IMR-90 (cell line): ENCODE measurements at regions not wholly inside any gene's neighbourhood (a gene's known extent, or its start where the extent isn't known, plus 50 kb on each side); places are given as distances from the start of the nearest gene placed in this dataset.

ENCODE experiments used
- ATAC-seq: fragments of 200-7000 bp; cut with Tn5 transposase; 2 replicates; pipeline ENCODE4 v1.9.1; 2020; ENCODE audit warnings: low read depth, mild to moderate bottlenecking, moderate library complexity
- BruUV-seq: library from RNA; stranded (reverse); fragments of 400-500 nt; replicated peaks from 2 replicates; lab custom pipeline; 2021; lab: Mats Ljungman, UMichigan
- CTCF ChIA-PET: fragments of 300-600 bp; formaldehyde crosslinking; extraction: SDS; loops from one replicate; lab custom pipeline; 2021; ENCODE audit warnings: antibody characterized with exemption; lab: Yijun Ruan, JAX
- POLR2A ChIA-PET: fragments of 300-600 bp; sonication (Branson Sonifier 250); formaldehyde crosslinking; loops from one replicate; lab custom pipeline; 2022; ENCODE audit warnings: antibody characterized with exemption; ENCODE audit not compliant: unreplicated experiment; lab: Charles Lee
- DNase-seq: peaks from one replicate; pipeline ENCODE4 v3.0.0; 2013
- H2AFZ ChIP-seq: replicated peaks from 2 replicates; pipeline ENCODE3; 2013; ENCODE audit warnings: low read length, mild to moderate bottlenecking; ENCODE audit not compliant: poor library complexity
- H2AK5ac ChIP-seq: 2 replicates; pipeline ENCODE4 v1.6.1; 2013; ENCODE audit warnings: low read depth, low read length, inconsistent platforms
- H2AK9ac ChIP-seq: replicated peaks from 2 replicates; pipeline ENCODE3; 2013; ENCODE audit warnings: mild to moderate bottlenecking, low read depth, low read length, moderate library complexity; ENCODE audit not compliant: poor library complexity
- H2BK120ac ChIP-seq: 2 replicates; pipeline ENCODE4 v1.6.1; 2013; ENCODE audit warnings: low read depth, low read length, inconsistent platforms
- H2BK15ac ChIP-seq: 3 replicates; pipeline ENCODE4 v1.6.1; 2013; ENCODE audit warnings: low read depth, low read length, inconsistent platforms
- H2BK20ac ChIP-seq: 2 replicates; pipeline ENCODE4 v1.6.1; 2013; ENCODE audit warnings: low read depth, mild to moderate bottlenecking, inconsistent platforms, low read length, moderate library complexity
- H2BK5ac ChIP-seq: 2 replicates; pipeline ENCODE4 v1.6.1; 2013; ENCODE audit warnings: mild to moderate bottlenecking, low read depth, low read length, inconsistent platforms; ENCODE audit not compliant: poor library complexity, severe bottlenecking
- H3K14ac ChIP-seq: replicated peaks from 2 replicates; pipeline ENCODE4 v1.6.1; 2013; ENCODE audit warnings: low read depth, low read length, inconsistent platforms
- H3K18ac ChIP-seq: 2 replicates; pipeline ENCODE4 v1.6.1; 2013; ENCODE audit warnings: low read depth, low read length, control low read depth
- H3K23ac ChIP-seq: 2 replicates; pipeline ENCODE4 v1.6.1; 2013; ENCODE audit warnings: low read depth, low read length, inconsistent platforms
- H3K27ac ChIP-seq: 2 replicates; pipeline ENCODE4 v1.5.1; 2013; ENCODE audit warnings: mild to moderate bottlenecking, control low read depth, low read length; ENCODE audit not compliant: insufficient read depth
- H3K27me3 ChIP-seq: 2 replicates; pipeline ENCODE4 v1.6.1; 2013; ENCODE audit warnings: low read length; ENCODE audit not compliant: control insufficient read depth, insufficient read depth
- H3K36me3 ChIP-seq: 2 replicates; pipeline ENCODE4 v1.6.1; 2013; ENCODE audit warnings: low read length, mixed read lengths; ENCODE audit not compliant: control insufficient read depth, insufficient read depth
- H3K4ac ChIP-seq: 2 replicates; pipeline ENCODE4 v1.6.1; 2013; ENCODE audit warnings: low read depth, low read length, inconsistent platforms
- H3K4me1 ChIP-seq: 2 replicates; pipeline ENCODE4 v1.6.1; 2013; ENCODE audit warnings: low read length, mixed read lengths; ENCODE audit not compliant: control insufficient read depth, insufficient read depth
- H3K4me2 ChIP-seq: 2 replicates; pipeline ENCODE4 v1.6.1; 2013; ENCODE audit warnings: low read depth, mild to moderate bottlenecking, control low read depth, low read length, moderate library complexity
- H3K4me3 ChIP-seq: 2 replicates; pipeline ENCODE4 v1.5.1; 2013; ENCODE audit warnings: low read depth, mild to moderate bottlenecking, control low read depth, low read length, moderate library complexity; ENCODE audit not compliant: insufficient read depth
- H3K56ac ChIP-seq: 2 replicates; pipeline ENCODE4 v1.6.1; 2013; ENCODE audit warnings: low read length, inconsistent platforms; ENCODE audit not compliant: insufficient read depth; ENCODE audit errors: extremely low read depth
- H3K79me1 ChIP-seq, 2 experiments: 2 replicates each; pipeline ENCODE4 v1.6.1; 2013; ENCODE audit warnings: low read length in 2 of 2, inconsistent platforms in 1 of 2, low read depth in 1 of 2
- H3K9ac ChIP-seq: 2 replicates; pipeline ENCODE4 v1.6.1; 2013; ENCODE audit warnings: low read depth, low read length, control low read depth
- H3K9me1 ChIP-seq: 2 replicates; pipeline ENCODE4 v1.6.1; 2013; ENCODE audit warnings: low read length, inconsistent platforms; ENCODE audit not compliant: insufficient read depth
- H3K9me3 ChIP-seq: 2 replicates; pipeline ENCODE4 v1.6.1; 2013; ENCODE audit warnings: low read length; ENCODE audit not compliant: control insufficient read depth, insufficient read depth
- H4K20me1 ChIP-seq: 2 replicates; pipeline ENCODE4 v1.6.1; 2013; ENCODE audit warnings: low read length, inconsistent platforms; ENCODE audit not compliant: insufficient read depth
- H4K5ac ChIP-seq: 2 replicates; pipeline ENCODE4 v1.6.1; 2013; ENCODE audit warnings: mild to moderate bottlenecking, low read depth, low read length, control low read depth
- H4K8ac ChIP-seq, 2 experiments: 2 replicates each; pipeline ENCODE4 v1.6.1; 2013; ENCODE audit warnings: low read depth in 2 of 2, low read length in 2 of 2, control low read depth in 1 of 2, inconsistent platforms in 1 of 2
- H4K91ac ChIP-seq: 2 replicates; pipeline ENCODE4 v1.6.1; 2013; ENCODE audit warnings: low read depth, low read length, inconsistent platforms; ENCODE audit not compliant: insufficient read depth
- CEBPB ChIP-seq: IDR thresholded peaks from 2 replicates; pipeline ENCODE4 v1.6.1; 2012; ENCODE audit warnings: low read depth, low read length, improper control_type of control experiment
- MAZ ChIP-seq: IDR thresholded peaks from 2 replicates; pipeline ENCODE4 v1.6.1; 2012; ENCODE audit warnings: low read depth, mild to moderate bottlenecking, low read length, improper control_type of control experiment, moderate library complexity, borderline replicate concordance
- MXI1 ChIP-seq: IDR thresholded peaks from 2 replicates; pipeline ENCODE4 v1.6.1; 2012; ENCODE audit warnings: low read depth, mild to moderate bottlenecking, low read length, moderate library complexity, borderline replicate concordance
- POLR2A ChIP-seq: IDR thresholded peaks from 2 replicates; pipeline ENCODE4 v1.6.1; 2012; ENCODE audit warnings: mild to moderate bottlenecking, low read depth, low read length
- RAD21 ChIP-seq: IDR thresholded peaks from 2 replicates; pipeline ENCODE4 v1.6.1; 2012; ENCODE audit warnings: low read length, improper control_type of control experiment
- RFX5 ChIP-seq: IDR thresholded peaks from 2 replicates; pipeline ENCODE4 v1.8.0; 2012; ENCODE audit warnings: low read depth, mild to moderate bottlenecking, low read length, moderate library complexity
- WGBS, 2 experiments: methylation state at CpG; one replicate each; pipeline versions ENCODE4 v1.1.5 to v1.1.7; 2013; ENCODE audit warnings: missing lambda C conversion rate in 2 of 2; ENCODE audit not compliant: insufficient read length in 1 of 2; ENCODE audit errors: extremely low coverage in 2 of 2; 5-methylcytosine and 5-hydroxymethylcytosine counted together
- dilution Hi-C: fragments of 300-500 bp; cut with HindIII; formaldehyde crosslinking; loops from one replicate; pipeline ENCODE4 v1.14.3; 2018; ENCODE audit warnings: low sequenced_read_pairs; ENCODE audit not compliant: unreplicated experiment
- in situ Hi-C: fragments of 300-500 bp; cut with MboI; formaldehyde crosslinking; loops from 3 replicates; pipeline ENCODE4 v1.14.3; 2019; ENCODE audit warnings: low sequenced_read_pairs, inconsistent platforms, mixed read lengths
- intact Hi-C: fragments of 100-400 bp; cut with micrococcal nuclease; formaldehyde crosslinking; loops from 2 replicates; pipeline ENCODE4 v1.10.0; 2022

GRCh38 chr3:180378496-180378895 lies 223.5 kb upstream of the TTC14 start:
- intact Hi-C loops = no loop called here
- no CpG with 5 or more reads among the region's 4 CpGs for WGBS, 2 experiments

More at GRCh38 chr3:180378496-180378895, 223.5 kb upstream of the TTC14 start:
- no peaks in the 10 kb centered on the region for H3K79me1 ChIP-seq
- H3K56ac ChIP-seq = no peak overlapping the region
- H4K5ac ChIP-seq = no peak overlapping the region
- POLR2A ChIA-PET = no interaction called here
- H3K23ac ChIP-seq = no peak overlapping the region
- no peak overlapping the region for H3K9ac ChIP-seq
- H2AK9ac ChIP-seq = no peak overlapping the region
- H3K4me1 ChIP-seq = no peaks in the 10 kb centered on the region
- no peaks in the 10 kb centered on the region for H3K36me3 ChIP-seq
- no peak overlapping the region for H3K18ac ChIP-seq
- no TSS peak for BruUV-seq
- H2BK20ac ChIP-seq = no peak overlapping the region
- no peak overlapping the region for H2BK15ac ChIP-seq
- no peaks in the 10 kb centered on the region for H4K20me1 ChIP-seq
- H2AFZ ChIP-seq = no peak overlapping the region
- no peak for ATAC-seq
- no peak overlapping the region for H2BK5ac ChIP-seq
- no peak overlapping the region for H3K27ac ChIP-seq
- no peaks in the 10 kb centered on the region for H3K9me3 ChIP-seq
- no peak overlapping the region for H3K14ac ChIP-seq
- TF ChIP-seq POLR2A (no peak), CEBPB (no peak), MXI1 (no peak), RFX5 (no peak), MAZ (no peak), RAD21 (no peak)
- no peak overlapping the region for H3K4me3 ChIP-seq
- no peak for DNase-seq
- H4K91ac ChIP-seq = no peak overlapping the region
- in situ Hi-C loops = no loop called here
- CTCF ChIA-PET = no interaction called here
- H2BK120ac ChIP-seq = no peak overlapping the region
- H3K4ac ChIP-seq = no peak overlapping the region
- H3K9me1 ChIP-seq = no peaks in the 10 kb centered on the region
- H3K27me3 ChIP-seq = no peaks in the 10 kb centered on the region
- H2AK5ac ChIP-seq = no peak overlapping the region
- no peak overlapping the region for H4K8ac ChIP-seq
- no peak overlapping the region for H3K4me2 ChIP-seq
- dilution Hi-C loops = no loop called here
